GM23338 (cell line): ENCODE measurements at regions not wholly inside any gene's neighbourhood (a gene's known extent, or its start where the extent isn't known, plus 50 kb on each side); places are given as distances from the start of the nearest gene placed in this dataset.
"Not testable (repeated sequence)": the region's sequence is repeated elsewhere in the genome, so short reads cannot be mapped to it uniquely, and the experiment has no call there.

Experiments used
- ATAC-seq: fragments of 200-7000 bp; cut with Tn5 transposase; 3 replicates; pipeline ENCODE4 v1.9.1; 2020
- DNase-seq: peaks from one replicate; pipeline ENCODE4 v3.0.0-alpha.2; 2015; ENCODE audit warnings: low spot score
- H2AFZ ChIP-seq: fragments of 200-600 bp; sonication (generic); 2 replicates; pipeline ENCODE4 v1.8.0; 2016; ENCODE audit warnings: antibody characterized with exemption, mild to moderate bottlenecking, moderate library complexity
- H3F3A ChIP-seq: fragments of 200-600 bp; sonication (generic); replicated peaks from 2 replicates; pipeline ENCODE4 v1.8.0; 2017; ENCODE audit warnings: antibody characterized with exemption, mixed run types, low read depth
- H3K27ac ChIP-seq: fragments of 200-600 bp; sonication (generic); 2 replicates; pipeline ENCODE4 v1.6.1; 2016; ENCODE audit warnings: low read depth
- H3K27me3 ChIP-seq: fragments of 200-600 bp; sonication (generic); 2 replicates; pipeline ENCODE4 v1.8.0; 2016; ENCODE audit warnings: mild to moderate bottlenecking, mixed run types, moderate library complexity; ENCODE audit not compliant: insufficient read depth
- H3K36me3 ChIP-seq: fragments of 200-600 bp; sonication (generic); 2 replicates; pipeline ENCODE4 v1.8.0; 2016; ENCODE audit warnings: mild to moderate bottlenecking; ENCODE audit not compliant: insufficient read depth
- H3K4me1 ChIP-seq: fragments of 200-600 bp; sonication (generic); 2 replicates; pipeline ENCODE4 v1.8.0; 2016; ENCODE audit warnings: mild to moderate bottlenecking, moderate library complexity; ENCODE audit not compliant: insufficient read depth
- H3K4me2 ChIP-seq: fragments of 200-600 bp; sonication (generic); 2 replicates; pipeline ENCODE4 v1.7.1; 2017; ENCODE audit warnings: mixed run types
- H3K4me3 ChIP-seq: fragments of 200-600 bp; sonication (generic); 2 replicates; pipeline ENCODE4 v1.6.1; 2016; ENCODE audit warnings: mixed run types
- H3K79me2 ChIP-seq: fragments of 200-600 bp; sonication (generic); replicated peaks from 2 replicates; pipeline ENCODE4 v1.8.0; 2017; ENCODE audit warnings: mild to moderate bottlenecking; ENCODE audit not compliant: insufficient read depth
- H3K9me2 ChIP-seq: fragments of 200-600 bp; sonication (generic); 2 replicates; pipeline ENCODE4 v1.8.0; 2017; ENCODE audit not compliant: insufficient read depth
- H4K20me1 ChIP-seq: fragments of 200-600 bp; sonication (generic); replicated peaks from 2 replicates; pipeline ENCODE4 v1.8.0; 2017; ENCODE audit warnings: mild to moderate bottlenecking; ENCODE audit not compliant: insufficient read depth
- H3K27ac Mint-ChIP-seq: 2 replicates; pipeline ENCODE4 v1.8.0; 2020; ENCODE audit warnings: inconsistent platforms, mild to moderate bottlenecking, moderate library complexity, mixed read lengths
- H3K27me3 Mint-ChIP-seq: 3 replicates; pipeline ENCODE4 v1.8.0; 2022; ENCODE audit warnings: low read depth, mild to moderate bottlenecking, moderate library complexity, mixed read lengths, inconsistent platforms; ENCODE audit not compliant: insufficient read depth, poor library complexity
- H3K36me3 Mint-ChIP-seq: 3 replicates; pipeline ENCODE4 v1.8.0; 2021; ENCODE audit warnings: low read depth, mild to moderate bottlenecking, inconsistent platforms, moderate library complexity, mixed read lengths
- H3K4me1 Mint-ChIP-seq: 3 replicates; pipeline ENCODE4 v1.8.0; 2020; ENCODE audit warnings: mild to moderate bottlenecking, inconsistent platforms, mixed read lengths
- H3K4me3 Mint-ChIP-seq: 3 replicates; pipeline ENCODE4 v1.8.0; 2021; ENCODE audit warnings: moderate library complexity, mild to moderate bottlenecking, inconsistent platforms, mixed read lengths
- H3K9me3 Mint-ChIP-seq: 3 replicates; pipeline ENCODE4 v1.8.0; 2020; ENCODE audit warnings: moderate library complexity, mild to moderate bottlenecking, inconsistent platforms, mixed read lengths
- CREB1 ChIP-seq: fragments of 250-450 bp; sonication (Bioruptor Pico); IDR thresholded peaks from 2 replicates; pipeline ENCODE4 v1.5.0; 2020; ENCODE audit warnings: low read depth, mild to moderate bottlenecking, moderate library complexity
- ETS1 ChIP-seq: IDR thresholded peaks from 2 replicates; pipeline ENCODE4 v1.6.1; 2016; ENCODE audit warnings: antibody characterized with exemption
- EZH2 ChIP-seq: fragments of 200-600 bp; sonication (generic); IDR thresholded peaks from one replicate; pipeline ENCODE4 v1.8.0; 2017; ENCODE audit warnings: antibody characterized with exemption, mild to moderate bottlenecking, low read depth; ENCODE audit not compliant: unreplicated experiment
- EZH2phosphoT487 ChIP-seq: fragments of 200-600 bp; sonication (generic); IDR thresholded peaks from one replicate; pipeline ENCODE4 v1.8.1; 2018; ENCODE audit warnings: antibody characterized with exemption; ENCODE audit not compliant: unreplicated experiment
- JUNB ChIP-seq: IDR thresholded peaks from one replicate; pipeline ENCODE4 v1.6.1; 2016; ENCODE audit warnings: antibody characterized with exemption; ENCODE audit not compliant: unreplicated experiment
- NANOG ChIP-seq: IDR thresholded peaks from 2 replicates; pipeline ENCODE4 v1.6.1; 2016; ENCODE audit warnings: antibody characterized with exemption, borderline replicate concordance
- POLR2AphosphoS5 ChIP-seq: IDR thresholded peaks from 2 replicates; pipeline ENCODE4 v1.6.1; 2016; ENCODE audit warnings: antibody characterized with exemption, low read depth
- REST ChIP-seq: IDR thresholded peaks from one replicate; pipeline ENCODE4 v1.6.1; 2018; ENCODE audit warnings: antibody characterized with exemption; ENCODE audit not compliant: unreplicated experiment
- STAT1 ChIP-seq: IDR thresholded peaks from one replicate; pipeline ENCODE4 v1.6.1; 2016; ENCODE audit warnings: antibody characterized with exemption; ENCODE audit not compliant: unreplicated experiment
- ZNF114 ChIP-seq: fragments of 250-450 bp; sonication (Bioruptor Pico); IDR thresholded peaks from 2 replicates; pipeline ENCODE4 v1.5.0; 2020; ENCODE audit warnings: mild to moderate bottlenecking, moderate library complexity
- ZNF462 ChIP-seq: fragments of 250-450 bp; sonication (Bioruptor Pico); IDR thresholded peaks from 2 replicates; pipeline ENCODE4 v1.5.0; 2020; ENCODE audit warnings: mild to moderate bottlenecking, moderate library complexity

GRCh38 chr1:81720256-81720655, 80.5 kb upstream of the ADGRL2 start:
- not testable (repeated sequence) for H3F3A ChIP-seq, H3K79me2 ChIP-seq, H3K4me1 ChIP-seq, ATAC-seq, H3K9me3 Mint-ChIP-seq, H3K4me1 Mint-ChIP-seq, H3K27me3 ChIP-seq, H3K9me2 ChIP-seq, DNase-seq, H3K4me2 ChIP-seq, H3K27ac ChIP-seq, H3K4me3 ChIP-seq, H4K20me1 ChIP-seq, H3K4me3 Mint-ChIP-seq, H3K36me3 ChIP-seq, H3K27me3 Mint-ChIP-seq, H3K36me3 Mint-ChIP-seq
- H2AFZ ChIP-seq, result peak overlapping the region; percentile 38; the same call in 1 of the 2 replicates
- H3K27ac Mint-ChIP-seq, result peak overlapping the region; percentile 85; the same call in 1 of the 2 replicates

- Mint-ChIP-seq H3K36me3 (no peaks in the 10 kb centered on the region), H3K4me1 (peaks cover 6% of the 10 kb centered on the region; the same call in 2 of the 3 replicates), H3K9me3 (no peaks in the 10 kb centered on the region), H3K27ac (no peak overlapping the region), H3K27me3 (no peaks in the 10 kb centered on the region), H3K4me3 (no peak overlapping the region)
- Histone ChIP-seq H3K4me3 (no peak overlapping the region), H3K9me2 (no peaks in the 10 kb centered on the region), H3K36me3 (no peaks in the 10 kb centered on the region), H3K4me1 (no peaks in the 10 kb centered on the region), H3K27me3 (no peaks in the 10 kb centered on the region), H3K27ac (no peak overlapping the region), H3K4me2 (no peak overlapping the region), H4K20me1 (no peaks in the 10 kb centered on the region), H2AFZ (no peak overlapping the region), H3K79me2 (no peaks in the 10 kb centered on the region), H3F3A (no peaks in the 10 kb centered on the region)
- ATAC-seq (no peak), DNase-seq (no peak)
- TF ChIP-seq ZNF462 (no peak), EZH2phosphoT487 (no peak), ZNF114 (no peak), STAT1 (no peak), REST (no peak), NANOG (no peak), JUNB (no peak), CREB1 (CRISPR knock-in tag) (no peak), EZH2 (no peak), POLR2AphosphoS5 (no peak), ETS1 (no peak)
Measured at GRCh38 chr1:81717230-81717629, 83.5 kb upstream of the ADGRL2 start.
